ENCODE measurements at regions not wholly inside any gene's neighbourhood (a gene's known extent, or its start where the extent isn't known, plus 50 kb on each side); places are given as distances from the start of the nearest gene placed in this dataset.
"Not testable (repeated sequence)": the region's sequence is repeated elsewhere in the genome, so short reads cannot be mapped to it uniquely, and the experiment has no call there.

DNA sequence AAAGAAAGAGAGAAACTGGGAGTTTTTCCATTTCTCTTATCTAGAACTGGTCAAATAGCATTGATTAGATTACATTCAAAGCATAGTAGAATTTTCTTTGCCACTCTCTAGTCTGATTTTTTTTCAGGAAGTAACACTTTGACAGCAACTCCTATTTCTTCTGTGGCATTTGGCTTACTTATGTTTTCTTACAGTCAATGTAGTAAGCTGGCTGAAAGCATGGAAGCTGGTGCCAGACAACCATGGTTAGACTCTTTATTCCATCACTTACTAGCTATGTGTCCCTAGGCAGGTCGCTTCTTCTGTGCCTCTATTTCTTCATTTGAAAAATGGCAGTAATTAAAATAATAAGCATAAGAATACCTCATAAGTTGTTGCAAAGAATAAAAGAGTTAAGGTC is 54.2 kb upstream of the OPRM1 start:
- Mint-ChIP-seq H3K4me3 (no peak overlapping the region), H3K27me3 (peaks cover 5% of the 10 kb centered on the region)
- CTCF ChIA-PET = no interaction called here

DNA sequence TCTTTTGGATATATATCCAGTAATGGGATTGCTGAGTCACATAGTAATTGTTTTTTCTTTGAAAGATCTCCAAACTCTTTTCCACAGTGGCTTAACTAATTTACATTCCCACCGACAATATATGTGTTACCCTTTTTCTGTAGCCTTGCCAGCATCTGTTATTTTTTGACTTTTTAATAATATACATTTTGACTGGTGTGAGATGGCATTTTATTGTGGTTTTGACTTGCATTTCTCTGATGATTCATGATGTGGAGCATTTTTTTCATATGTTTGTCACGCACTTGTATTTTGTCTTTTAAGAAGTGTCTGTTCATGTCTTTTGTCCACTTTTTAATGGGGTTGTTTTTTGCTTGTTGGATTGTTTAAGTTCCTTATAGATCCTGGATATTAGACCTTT is 58.9 kb upstream of the OPRM1 start:
- no peak for DNase-seq
- Mint-ChIP-seq H3K36me3 (ENCODE audit: low read depth) (no peaks in the 10 kb centered on the region), H3K9me3 (ENCODE audit: low read depth) (peaks cover 1% of the 10 kb centered on the region), H3K27ac (no peak overlapping the region), H3K27me3 (peaks cover 2% of the 10 kb centered on the region), H3K4me3 (no peak overlapping the region), H3K4me1 (peaks cover 7% of the 10 kb centered on the region)
- no peak for ATAC-seq
- CTCF ChIA-PET = interaction anchor here (0.5 kb wide), 1 partner anchor 900 kb away, joined by 4 read pairs; no protein-coding TSS in a partner anchor
- POLR2A ChIA-PET = no interaction called here
- intact Hi-C loops (cut with DNase I, micrococcal nuclease) = no loop called here

More for the DNA sequence above, 54.2 kb upstream of the OPRM1 start:
- Mint-ChIP-seq H3K9me3 (ENCODE audit: low read depth) (no peaks in the 10 kb centered on the region), H3K4me1 (no peaks in the 10 kb centered on the region), H3K36me3 (ENCODE audit: low read depth) (no peaks in the 10 kb centered on the region), H3K27ac (no peak overlapping the region)
- ATAC-seq (no peak), DNase-seq (no peak)
- intact Hi-C loops (cut with DNase I, micrococcal nuclease) = no loop called here
- POLR2A ChIA-PET = no interaction called here

- H3K4me3 Mint-ChIP-seq; H3K27me3 Mint-ChIP-seq; POLR2A ChIA-PET; DNase-seq; CTCF ChIA-PET; H3K27ac Mint-ChIP-seq; H3K4me1 Mint-ChIP-seq; ATAC-seq; intact Hi-C loops (cut with DNase I, micrococcal nuclease); H3K9me3 Mint-ChIP-seq (ENCODE audit: low read depth); H3K36me3 Mint-ChIP-seq (ENCODE audit: low read depth): not testable (repeated sequence)
These were observed 60.0 kb upstream of the OPRM1 start for GRCh38 chr6:153978911-153979548.

DNA sequence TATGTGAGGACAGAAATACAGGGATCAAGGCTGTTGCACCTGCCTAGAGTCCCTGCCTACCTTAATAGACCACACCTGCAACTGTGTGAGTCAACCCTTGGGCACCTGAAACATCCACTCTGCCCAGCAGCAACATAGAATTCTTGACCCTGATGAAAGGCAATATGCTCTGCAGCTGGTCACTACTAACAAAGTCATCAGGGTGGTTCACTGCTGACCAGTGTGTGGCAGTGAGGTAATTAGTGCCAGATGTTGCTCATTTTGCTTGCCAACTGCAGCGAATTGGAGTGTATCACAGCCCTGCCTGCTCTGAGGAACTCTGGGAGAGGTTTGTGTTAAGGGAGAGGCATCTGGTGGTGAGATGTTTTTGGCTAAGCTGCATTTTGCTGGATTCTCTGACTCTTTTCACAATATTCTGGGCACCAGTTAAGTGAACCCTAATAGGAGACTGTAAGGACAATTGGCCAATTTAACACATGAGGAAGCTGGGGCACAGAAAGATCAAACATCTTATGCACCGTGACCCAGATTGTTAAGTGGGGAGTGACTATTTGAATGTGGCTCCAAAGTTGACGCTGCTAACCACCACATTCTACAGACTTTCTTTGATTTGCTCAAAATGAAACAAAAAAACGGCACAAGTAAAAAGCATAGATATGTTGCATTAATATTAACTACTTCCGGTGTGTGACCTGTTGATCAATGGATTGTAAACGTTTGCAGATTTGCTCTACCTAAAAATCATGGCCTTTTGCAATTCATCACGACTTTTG is 61.9 kb upstream of the OPRM1 start:
- Mint-ChIP-seq H3K27ac (no peak overlapping the region), H3K9me3 (ENCODE audit: low read depth) (peaks cover 1% of the 10 kb centered on the region), H3K4me3 (no peak overlapping the region), H3K27me3 (no peaks in the 10 kb centered on the region), H3K4me1 (peaks cover 7% of the 10 kb centered on the region), H3K36me3 (ENCODE audit: low read depth) (no peaks in the 10 kb centered on the region)
- intact Hi-C loops (cut with DNase I, micrococcal nuclease) = no loop called here
- no peak for DNase-seq
- no peak for ATAC-seq
- POLR2A ChIA-PET = no interaction called here
- CTCF ChIA-PET = interaction anchor here (0.6 kb wide), 1 partner anchor 97 kb away, joined by 3 read pairs; no protein-coding TSS in a partner anchor

DNA sequence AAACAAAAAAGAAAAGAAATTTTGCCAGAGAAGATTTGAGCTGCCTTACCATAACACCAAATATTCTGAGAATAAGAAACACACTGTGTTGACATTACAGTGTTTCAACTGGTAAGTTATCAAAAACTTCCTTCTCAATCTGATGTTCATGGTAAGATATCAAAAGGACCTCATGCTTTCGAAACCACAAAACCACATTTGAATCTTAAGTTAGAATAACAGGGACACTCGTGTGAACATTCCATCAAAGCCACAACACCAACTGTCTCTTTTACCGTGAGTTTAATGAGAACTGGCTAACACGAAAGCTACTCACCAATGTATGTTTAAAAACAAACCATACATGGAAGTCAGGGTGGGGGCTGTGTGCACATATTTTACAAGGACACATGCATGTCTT is 73.0 kb upstream of the OPRM1 start:
- Mint-ChIP-seq H3K9me3 (ENCODE audit: low read depth) (no peaks in the 10 kb centered on the region), H3K4me1 (peaks cover 20% of the 10 kb centered on the region), H3K4me3 (no peak overlapping the region), H3K27me3 (no peaks in the 10 kb centered on the region), H3K27ac (no peak overlapping the region), H3K36me3 (ENCODE audit: low read depth) (no peaks in the 10 kb centered on the region)
- CTCF ChIA-PET = interaction anchor here (1.6 kb wide), 1 partner anchor 18 kb away, joined by 5 read pairs; no protein-coding TSS in a partner anchor
- intact Hi-C loops (cut with DNase I, micrococcal nuclease) = no loop called here
- DNase-seq (no peak), ATAC-seq (no peak)
- POLR2A ChIA-PET = no interaction called here

DNA sequence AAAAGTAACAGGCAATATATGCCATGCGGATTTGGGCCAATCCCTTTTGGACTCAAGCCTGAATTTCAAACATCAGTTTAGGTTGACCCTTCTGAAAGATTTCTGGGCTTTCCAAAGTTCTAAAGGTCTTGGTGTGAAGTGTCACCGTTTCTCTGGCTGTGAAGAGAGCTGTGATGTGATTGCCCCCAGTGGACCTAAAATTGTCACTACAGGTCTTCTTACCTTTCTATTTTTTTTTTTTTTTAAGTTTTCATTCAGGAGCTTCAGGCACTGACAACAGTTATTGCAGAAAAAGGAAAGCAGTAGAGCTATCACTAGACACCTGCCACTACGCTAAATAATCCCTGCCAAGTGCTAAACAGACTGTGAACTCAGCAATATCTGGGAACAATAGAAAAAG is 75.7 kb upstream of the OPRM1 start:
- ChIA-PET CTCF (interaction anchor here (1.3 kb wide), 1 partner anchor 15 kb away, joined by 4 read pairs; no protein-coding TSS in a partner anchor), POLR2A (interaction anchor here (0.7 kb wide), 1 partner anchor 166 kb away, joined by 3 read pairs; no protein-coding TSS in a partner anchor)
- no peak overlapping the region for H3K4me3 Mint-ChIP-seq
- intact Hi-C loops (cut with DNase I, micrococcal nuclease) = no loop called here
- H3K36me3 Mint-ChIP-seq (ENCODE audit: low read depth) = no peaks in the 10 kb centered on the region
- ATAC-seq (no peak), DNase-seq (no peak)
- H3K27me3 Mint-ChIP-seq = no peaks in the 10 kb centered on the region
- no peaks in the 10 kb centered on the region for H3K9me3 Mint-ChIP-seq (ENCODE audit: low read depth)
- peaks cover 20% of the 10 kb centered on the region for H3K4me1 Mint-ChIP-seq
- H3K27ac Mint-ChIP-seq = no peak overlapping the region

DNA sequence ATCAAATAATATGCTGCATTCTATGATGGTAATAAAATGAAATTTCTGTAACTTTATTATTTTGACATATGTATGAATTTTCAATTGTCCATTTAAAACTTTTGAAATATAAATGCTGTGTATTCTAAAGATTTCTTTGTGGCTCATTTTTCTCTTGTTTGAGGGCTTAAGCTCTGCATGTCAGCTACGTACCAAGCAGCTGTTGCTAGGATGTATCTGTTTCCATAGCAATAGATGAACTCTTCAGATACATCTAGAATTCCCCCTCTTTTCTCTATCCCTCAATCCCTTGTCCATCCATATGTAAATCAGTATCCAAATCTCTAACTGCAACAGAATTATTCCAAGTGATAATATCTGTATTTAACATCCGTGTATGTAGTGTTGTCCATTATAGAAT is 76.5 kb upstream of the OPRM1 start:
- ATAC-seq (no peak), DNase-seq (no peak)
- POLR2A ChIA-PET = no interaction called here
- H3K4me1 Mint-ChIP-seq = peaks cover 20% of the 10 kb centered on the region
- H3K27ac Mint-ChIP-seq = no peak overlapping the region
- no peak overlapping the region for H3K4me3 Mint-ChIP-seq
- H3K9me3 Mint-ChIP-seq (ENCODE audit: low read depth) = no peaks in the 10 kb centered on the region
- intact Hi-C loops (cut with DNase I, micrococcal nuclease) = no loop called here
- CTCF ChIA-PET = interaction anchor here (1.3 kb wide), 1 partner anchor 14 kb away, joined by 4 read pairs; no protein-coding TSS in a partner anchor
- H3K27me3 Mint-ChIP-seq = no peaks in the 10 kb centered on the region
- no peaks in the 10 kb centered on the region for H3K36me3 Mint-ChIP-seq (ENCODE audit: low read depth)

DNA sequence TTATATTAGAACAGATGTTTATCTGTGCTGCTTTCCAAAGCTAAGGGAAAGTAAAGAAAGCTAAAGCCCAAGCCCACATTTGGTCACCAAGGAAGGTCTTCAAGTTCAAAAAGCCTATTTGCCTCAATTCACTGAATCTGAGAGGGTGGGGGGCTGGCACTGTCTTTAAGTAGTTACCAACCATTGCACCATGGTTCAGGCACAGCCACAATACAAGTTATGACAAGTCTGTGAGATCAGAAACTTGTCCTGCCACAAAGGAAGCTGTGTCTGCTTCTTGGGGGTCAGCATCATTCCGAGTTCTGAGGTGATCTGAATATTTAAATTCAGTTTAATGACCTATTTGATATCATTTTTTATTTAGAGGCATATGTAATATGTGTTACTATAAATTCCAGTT is 78.3 kb upstream of the OPRM1 start:
- ChIA-PET CTCF (interaction anchor here (1.2 kb wide), 1 partner anchor 9 kb away, joined by 6 read pairs; no protein-coding TSS in a partner anchor), POLR2A (no interaction called here)
- ATAC-seq = no peak
- intact Hi-C loops (cut with DNase I, micrococcal nuclease) = no loop called here
- H3K9me3 Mint-ChIP-seq (ENCODE audit: low read depth) = no peaks in the 10 kb centered on the region
- H3K36me3 Mint-ChIP-seq (ENCODE audit: low read depth) = no peaks in the 10 kb centered on the region
- H3K4me1 Mint-ChIP-seq = peaks cover 9% of the 10 kb centered on the region
- H3K4me3 Mint-ChIP-seq = no peak overlapping the region
- DNase-seq = no peak
- H3K27ac Mint-ChIP-seq = no peak overlapping the region
- no peaks in the 10 kb centered on the region for H3K27me3 Mint-ChIP-seq

DNA sequence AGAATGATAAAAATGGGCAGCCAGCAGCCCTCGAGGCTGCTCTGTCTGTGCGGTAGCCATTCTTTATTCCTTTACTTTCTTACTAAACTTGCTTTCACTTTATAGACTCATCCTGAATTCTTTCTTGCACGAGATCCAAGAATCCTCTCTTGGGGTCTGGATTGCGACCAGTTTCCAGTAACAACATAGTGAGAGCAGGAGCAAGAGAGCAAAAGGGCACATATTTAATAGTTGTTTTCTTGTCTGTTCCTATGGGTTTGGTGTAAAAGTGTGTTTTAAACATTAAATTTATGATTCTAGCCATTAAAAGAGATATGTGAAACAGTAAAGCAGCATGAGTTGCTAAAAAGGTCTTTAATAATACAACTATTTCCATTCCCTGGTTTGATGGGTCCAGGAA is 78.8 kb upstream of the OPRM1 start:
- Mint-ChIP-seq H3K4me3 (no peak overlapping the region), H3K27ac (no peak overlapping the region), H3K27me3 (no peaks in the 10 kb centered on the region), H3K36me3 (ENCODE audit: low read depth) (no peaks in the 10 kb centered on the region), H3K9me3 (ENCODE audit: low read depth) (no peaks in the 10 kb centered on the region), H3K4me1 (peaks cover 4% of the 10 kb centered on the region)
- DNase-seq = no peak
- POLR2A ChIA-PET = no interaction called here
- ATAC-seq = no peak
- intact Hi-C loops (cut with DNase I, micrococcal nuclease) = no loop called here
- CTCF ChIA-PET = interaction anchor here (1.2 kb wide), 1 partner anchor 8 kb away, joined by 6 read pairs; no protein-coding TSS in a partner anchor

DNA sequence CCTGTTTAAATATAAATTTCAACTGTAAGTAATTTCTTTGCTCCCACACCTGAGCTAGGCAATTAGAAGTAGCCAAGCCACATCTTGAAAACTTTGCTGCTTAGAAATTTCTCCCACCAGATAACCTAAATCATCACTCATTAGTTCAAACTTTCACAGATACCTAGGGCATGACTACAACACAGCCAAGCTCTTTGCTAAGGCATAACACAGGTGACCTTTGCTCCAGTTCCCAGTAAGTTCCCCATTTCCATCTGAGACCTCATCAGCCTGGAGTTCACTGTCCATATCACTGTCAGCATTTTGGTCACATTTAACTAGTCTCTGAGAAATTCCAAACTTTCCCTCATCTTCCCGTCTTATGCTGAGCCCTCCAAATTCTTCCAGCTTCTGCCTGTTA is 79.8 kb upstream of the OPRM1 start:
- Mint-ChIP-seq H3K27ac (no peak overlapping the region), H3K4me3 (no peak overlapping the region)
- POLR2A ChIA-PET = no interaction called here

GRCh38 chr6:153958860-153959259 is 80.2 kb upstream of the OPRM1 start:
- Mint-ChIP-seq H3K4me3 (no peak overlapping the region), H3K27ac (no peak overlapping the region), H3K4me1 (peaks cover 3% of the 10 kb centered on the region), H3K27me3 (no peaks in the 10 kb centered on the region), H3K9me3 (ENCODE audit: low read depth) (peaks cover 2% of the 10 kb centered on the region), H3K36me3 (ENCODE audit: low read depth) (no peaks in the 10 kb centered on the region)
- ATAC-seq (no peak), DNase-seq (no peak)
- CTCF ChIA-PET = no interaction called here
- POLR2A ChIA-PET = no interaction called here
- intact Hi-C loops (cut with DNase I, micrococcal nuclease) = no loop called here

More for the DNA sequence above, 79.8 kb upstream of the OPRM1 start:
- H3K36me3 Mint-ChIP-seq (ENCODE audit: low read depth) = no peaks in the 10 kb centered on the region
- no peaks in the 10 kb centered on the region for H3K27me3 Mint-ChIP-seq
- peaks cover 3% of the 10 kb centered on the region for H3K4me1 Mint-ChIP-seq
- ATAC-seq (no peak), DNase-seq (no peak)
- CTCF ChIA-PET = no interaction called here
- intact Hi-C loops (cut with DNase I, micrococcal nuclease) = no loop called here
- H3K9me3 Mint-ChIP-seq (ENCODE audit: low read depth) = no peaks in the 10 kb centered on the region

DNA sequence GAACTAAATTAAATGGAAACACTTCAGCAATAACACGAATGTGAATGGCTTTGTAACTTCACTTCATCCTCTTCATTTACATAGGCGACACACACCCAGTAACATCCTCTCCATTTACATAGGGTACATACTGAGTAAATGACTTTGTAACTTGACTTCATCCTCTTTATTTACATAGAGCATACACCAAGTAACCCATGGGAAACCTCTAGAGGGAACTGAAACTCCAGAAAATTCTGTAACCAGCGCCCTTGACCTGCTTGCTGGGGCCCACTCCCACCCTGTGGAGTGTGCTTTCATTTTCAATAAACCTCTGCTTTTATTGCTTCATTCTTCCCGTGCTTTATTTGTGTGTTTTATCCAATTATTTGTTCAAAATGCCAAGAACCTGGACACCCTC is 81.6 kb upstream of the OPRM1 start:
- Mint-ChIP-seq H3K4me3 (no peak overlapping the region), H3K9me3 (ENCODE audit: low read depth) (peaks cover 2% of the 10 kb centered on the region), H3K27ac (no peak overlapping the region), H3K36me3 (ENCODE audit: low read depth) (no peaks in the 10 kb centered on the region), H3K4me1 (no peaks in the 10 kb centered on the region), H3K27me3 (no peaks in the 10 kb centered on the region)
- ChIA-PET CTCF (no interaction called here), POLR2A (no interaction called here)
- DNase-seq (no peak), ATAC-seq (no peak)
- intact Hi-C loops (cut with DNase I, micrococcal nuclease) = no loop called here
